Neuronal stem cell (in vitro differentiated cells): ENCODE measurements at regions not wholly inside any gene's neighbourhood (a gene's known extent, or its start where the extent isn't known, plus 50 kb on each side); places are given as distances from the start of the nearest gene placed in this dataset.

Source experiments
- DNase-seq: peaks from one replicate; pipeline ENCODE4 v3.0.0-alpha.2; 2013; ENCODE audit warnings: low spot score
- H2AFZ ChIP-seq: one replicate; pipeline ENCODE4 v1.6.1; 2013; ENCODE audit warnings: mild to moderate bottlenecking, low read length, inconsistent platforms
- H2AK5ac ChIP-seq: 2 replicates; pipeline ENCODE4 v1.6.1; 2013; ENCODE audit warnings: low read depth, mild to moderate bottlenecking, inconsistent platforms, low read length, moderate library complexity, mixed read lengths
- H2BK120ac ChIP-seq: 2 replicates; pipeline ENCODE4 v1.6.1; 2013; ENCODE audit warnings: low read depth, mild to moderate bottlenecking, inconsistent platforms, low read length, moderate library complexity, mixed read lengths
- H2BK12ac ChIP-seq: one replicate; pipeline ENCODE4 v1.6.1; 2013; ENCODE audit warnings: low read length, inconsistent platforms
- H2BK15ac ChIP-seq: 2 replicates; pipeline ENCODE4 v1.6.1; 2013; ENCODE audit warnings: mild to moderate bottlenecking, low read length, inconsistent platforms, mixed read lengths
- H2BK5ac ChIP-seq: one replicate; pipeline ENCODE4 v1.6.1; 2013; ENCODE audit warnings: inconsistent platforms, mild to moderate bottlenecking, low read length, moderate library complexity
- H3K14ac ChIP-seq: one replicate; pipeline ENCODE4 v1.6.1; 2013; ENCODE audit warnings: low read length, inconsistent platforms
- H3K18ac ChIP-seq: 2 replicates; pipeline ENCODE4 v1.6.1; 2013; ENCODE audit warnings: low read length, inconsistent platforms
- H3K23ac ChIP-seq: 2 replicates; pipeline ENCODE4 v1.6.1; 2013; ENCODE audit warnings: low read depth, mild to moderate bottlenecking, mixed read lengths, low read length, inconsistent platforms; ENCODE audit not compliant: poor library complexity
- H3K27ac ChIP-seq: replicated peaks from 3 replicates; pipeline ENCODE4 v1.5.1; 2013; ENCODE audit warnings: low read length, inconsistent platforms
- H3K27me3 ChIP-seq, 3 experiments: 2 replicates each; pipeline ENCODE4 v1.6.1; 2013; ENCODE audit warnings: low read length in 3 of 3, mild to moderate bottlenecking in 2 of 3, inconsistent platforms in 1 of 3, low read depth in 1 of 3, mixed read lengths in 1 of 3, moderate library complexity in 1 of 3; ENCODE audit not compliant: control insufficient read depth in 3 of 3, insufficient read depth in 3 of 3
- H3K36me3 ChIP-seq, 2 donors: replicated peaks in 1 of 2; 2 replicates each; pipeline ENCODE4 v1.6.1; 2013; ENCODE audit warnings: low read length in 2 of 2; ENCODE audit not compliant: control insufficient read depth in 2 of 2, insufficient read depth in 2 of 2
- H3K4ac ChIP-seq: 2 replicates; pipeline ENCODE4 v1.6.1; 2013; ENCODE audit warnings: inconsistent platforms, mild to moderate bottlenecking, low read length, moderate library complexity
- H3K4me1 ChIP-seq, 2 donors: 1 replicate in 1 of 2; 2 replicates in 1 of 2; pipeline ENCODE4 v1.6.1; 2013; ENCODE audit warnings: low read length in 2 of 2, low read depth in 1 of 2; ENCODE audit not compliant: control insufficient read depth in 2 of 2, insufficient read depth in 1 of 2
- H3K4me2 ChIP-seq: one replicate; pipeline ENCODE4 v1.6.1; 2013; ENCODE audit warnings: mild to moderate bottlenecking, low read length, inconsistent platforms; ENCODE audit not compliant: insufficient read depth, poor library complexity, severe bottlenecking
- H3K4me3 ChIP-seq, 2 donors: 2 replicates each; pipeline ENCODE4 v1.5.1; 2013; ENCODE audit warnings: low read length in 2 of 2, mild to moderate bottlenecking in 2 of 2, inconsistent platforms in 1 of 2, moderate library complexity in 1 of 2
- H3K79me1 ChIP-seq: one replicate; pipeline ENCODE4 v1.6.1; 2013; ENCODE audit warnings: low read depth, mild to moderate bottlenecking, inconsistent platforms, low read length, moderate library complexity
- H3K9ac ChIP-seq: one replicate; pipeline ENCODE4 v1.6.1; 2013; ENCODE audit warnings: mild to moderate bottlenecking, low read depth, low read length, inconsistent platforms; ENCODE audit not compliant: poor library complexity
- H3K9me3 ChIP-seq, 2 donors: replicated peaks in 1 of 2; 2 replicates each; pipeline versions ENCODE3 to v1.6.1; 2013; ENCODE audit warnings: low read length in 2 of 2, mild to moderate bottlenecking in 2 of 2, inconsistent platforms in 1 of 2, low read depth in 1 of 2, mixed read lengths in 1 of 2, moderate library complexity in 1 of 2; ENCODE audit not compliant: control insufficient read depth in 2 of 2, insufficient read depth in 1 of 2
- H4K8ac ChIP-seq: one replicate; pipeline ENCODE4 v1.6.1; 2013; ENCODE audit warnings: low read depth, mild to moderate bottlenecking, inconsistent platforms, low read length, moderate library complexity
- H4K91ac ChIP-seq: one replicate; pipeline ENCODE4 v1.6.1; 2013; ENCODE audit warnings: low read length, low read depth, mild to moderate bottlenecking, inconsistent platforms; ENCODE audit not compliant: poor library complexity
- whole genome bisulfite sequencing, 2 donors: extraction: QIAGEN DNeasy Blood & Tissue Kit; methylation state at CpG; one replicate each; pipeline ENCODE4 v1.1.7; 2013; ENCODE audit warnings: missing lambda C conversion rate in 2 of 2, mixed read lengths in 1 of 2; ENCODE audit not compliant: insufficient read length in 2 of 2, insufficient replicate concordance in 1 of 2; ENCODE audit errors: extremely low coverage in 2 of 2; 5-methylcytosine and 5-hydroxymethylcytosine counted together

DNA sequence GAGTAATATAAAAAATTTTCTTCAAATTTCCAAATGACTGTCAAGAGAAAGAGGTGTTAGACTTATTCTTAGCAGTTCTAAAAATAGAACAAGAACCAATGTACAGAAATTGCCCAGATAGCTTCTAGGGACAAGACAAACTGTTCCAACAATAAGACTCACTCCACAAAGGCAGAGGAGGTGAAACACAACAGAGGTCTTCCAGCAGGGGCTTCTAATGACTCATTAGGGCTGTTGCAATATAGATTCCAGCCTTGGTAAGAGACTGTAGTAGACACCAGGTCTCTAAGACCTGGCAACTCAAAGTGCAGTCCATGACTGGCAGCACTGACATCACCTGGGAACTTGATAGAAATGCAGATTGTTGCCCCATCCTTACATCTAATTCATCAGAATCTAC, 134.6 kb upstream of the VLDLR start:
- Histone ChIP-seq H3K18ac (no peak overlapping the region), H2BK15ac (no peak overlapping the region), H4K91ac (no peak overlapping the region), H2BK5ac (no peak overlapping the region), H3K4me2 (no peak overlapping the region), H3K4ac (no peak overlapping the region), H4K8ac (no peak overlapping the region), H3K27ac (no peak overlapping the region), H3K4me1 (no peaks in the 10 kb centered on the region), H2BK12ac (no peak overlapping the region), H2BK120ac (no peak overlapping the region), H3K9me3 (no peaks in the 10 kb centered on the region), H3K36me3 (no peaks in the 10 kb centered on the region), H2AK5ac (no peak overlapping the region), H3K4me3 (no peak overlapping the region), H3K27me3 (no peaks in the 10 kb centered on the region), H3K9ac (no peak overlapping the region), H3K23ac (no peak overlapping the region), H2AFZ (no peak overlapping the region), H3K79me1 (no peaks in the 10 kb centered on the region), H3K14ac (no peak overlapping the region)
- DNase-seq: no peak

DNA sequence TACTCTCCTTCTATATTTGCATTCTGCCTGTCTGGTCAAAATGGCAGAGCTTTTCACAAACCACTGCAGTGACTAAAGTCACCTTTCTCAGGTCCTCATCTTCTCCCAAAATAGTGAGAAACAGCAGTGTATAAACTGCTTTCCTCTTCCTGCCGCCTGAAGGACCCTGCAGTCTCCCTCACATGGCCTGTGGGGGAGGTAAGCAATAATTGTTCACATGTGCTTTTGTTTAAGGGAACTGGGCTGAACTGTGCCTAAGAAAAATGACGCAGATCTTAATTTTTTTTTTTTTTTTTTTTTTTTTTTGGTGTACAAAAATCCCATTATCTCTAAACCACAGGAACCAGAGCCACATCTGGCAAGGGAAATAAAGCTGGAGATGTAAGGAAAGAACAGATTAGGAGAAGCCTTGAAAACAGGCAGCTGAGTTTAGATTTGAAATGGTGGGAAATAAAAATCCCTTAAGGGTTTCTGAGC, 131.7 kb upstream of the VLDLR start:
- Histone ChIP-seq H2BK120ac (no peak overlapping the region), H2BK15ac (no peak overlapping the region), H3K27me3 (no peaks in the 10 kb centered on the region), H3K36me3 (no peaks in the 10 kb centered on the region), H3K4ac (no peak overlapping the region), H4K8ac (no peak overlapping the region), H3K18ac (no peak overlapping the region), H3K4me1 (no peaks in the 10 kb centered on the region), H4K91ac (no peak overlapping the region), H3K9me3 (no peaks in the 10 kb centered on the region), H3K9ac (no peak overlapping the region), H2BK5ac (no peak overlapping the region), H2AK5ac (no peak overlapping the region), H3K27ac (no peak overlapping the region), H3K4me2 (no peak overlapping the region), H2BK12ac (no peak overlapping the region), H3K14ac (no peak overlapping the region), H2AFZ (peak overlapping the region; percentile 38), H3K23ac (no peak overlapping the region), H3K4me3 (no peak overlapping the region), H3K79me1 (no peaks in the 10 kb centered on the region)
- no peak for DNase-seq
- WGBS, 2 donors: no CpG with 5 or more reads among the region's 2 CpGs

DNA sequence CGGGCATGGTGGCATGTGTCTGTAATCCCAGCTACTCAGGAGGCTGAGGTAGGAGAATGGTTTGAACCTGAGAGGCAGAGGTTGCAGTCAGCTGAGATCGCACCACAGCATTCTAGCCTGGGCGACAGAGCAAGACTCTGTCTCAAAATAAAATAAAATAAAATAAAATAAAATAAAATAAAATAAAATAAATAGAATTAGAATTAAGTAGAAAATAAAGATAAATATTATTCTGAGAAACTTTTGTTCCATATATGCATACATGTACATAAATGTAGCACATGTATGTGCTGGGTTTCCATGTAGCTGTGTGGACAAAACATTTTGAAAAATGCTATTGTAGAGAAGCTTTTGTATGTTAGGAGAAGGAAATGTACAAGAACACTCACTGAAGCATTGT, 129.4 kb upstream of the VLDLR start:
- Histone ChIP-seq H4K91ac (no peak overlapping the region), H3K4me3 (no peak overlapping the region), H3K14ac (no peak overlapping the region), H2BK5ac (no peak overlapping the region), H2AFZ (no peak overlapping the region), H3K27ac (no peak overlapping the region), H4K8ac (no peak overlapping the region), H3K36me3 (no peaks in the 10 kb centered on the region), H3K9me3 (no peaks in the 10 kb centered on the region), H3K79me1 (no peaks in the 10 kb centered on the region), H3K23ac (no peak overlapping the region), H3K27me3 (no peaks in the 10 kb centered on the region), H3K18ac (no peak overlapping the region), H3K9ac (no peak overlapping the region), H2BK15ac (no peak overlapping the region), H2BK12ac (no peak overlapping the region), H2BK120ac (no peak overlapping the region), H3K4me2 (no peak overlapping the region), H3K4me1 (no peaks in the 10 kb centered on the region), H2AK5ac (no peak overlapping the region), H3K4ac (no peak overlapping the region)
- DNase-seq: no peak
- WGBS, 2 donors: no CpG with 5 or more reads among the region's 3 CpGs

DNA sequence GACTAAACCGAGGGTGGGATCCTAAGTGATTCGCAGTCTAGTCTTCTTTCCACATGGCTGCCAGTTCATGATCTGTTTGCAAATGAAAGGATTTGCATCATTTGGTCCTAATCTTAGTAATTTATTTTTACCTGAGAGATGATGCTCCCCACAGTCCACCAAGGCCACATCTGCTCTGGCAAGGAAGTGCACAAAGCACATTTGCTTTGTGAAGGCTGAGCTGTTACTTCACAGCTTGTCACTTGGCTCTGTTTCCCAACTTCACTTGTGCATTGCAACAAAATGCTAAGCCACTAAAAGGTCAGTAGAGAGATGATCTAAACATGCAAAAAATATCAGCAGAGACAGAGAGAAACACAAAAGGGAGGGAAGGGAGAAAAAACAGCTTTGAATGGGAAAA, 128.5 kb upstream of the VLDLR start:
- no peak for DNase-seq
- no peak overlapping the region for H3K27ac ChIP-seq
- no peak overlapping the region for H3K18ac ChIP-seq
- H3K79me1 ChIP-seq: no peaks in the 10 kb centered on the region
- H2BK15ac ChIP-seq: no peak overlapping the region
- H3K4me3 ChIP-seq: no peak overlapping the region
- H3K9ac ChIP-seq: no peak overlapping the region
- H3K9me3 ChIP-seq: no peaks in the 10 kb centered on the region
- H3K27me3 ChIP-seq: no peaks in the 10 kb centered on the region
- no peak overlapping the region for H2AFZ ChIP-seq
- no peak overlapping the region for H2BK120ac ChIP-seq
- H3K4me2 ChIP-seq: no peak overlapping the region
- no peak overlapping the region for H3K4ac ChIP-seq
- no peak overlapping the region for H2BK12ac ChIP-seq
- H3K14ac ChIP-seq: no peak overlapping the region
- no peak overlapping the region for H2AK5ac ChIP-seq
- no peak overlapping the region for H4K91ac ChIP-seq
- no peaks in the 10 kb centered on the region for H3K36me3 ChIP-seq
- H4K8ac ChIP-seq: no peak overlapping the region
- no peaks in the 10 kb centered on the region for H3K4me1 ChIP-seq
- H2BK5ac ChIP-seq: no peak overlapping the region
- no peak overlapping the region for H3K23ac ChIP-seq
- no CpG with 5 or more reads among the region's 2 CpGs for WGBS, 2 donors
